GM12865 (cell line): ENCODE measurements at regions not wholly inside any gene's neighbourhood (a gene's known extent, or its start where the extent isn't known, plus 50 kb on each side); places are given as distances from the start of the nearest gene placed in this dataset.

Experiments
- DNase-seq: peaks from one replicate; pipeline ENCODE4 v3.0.0; 2010; ENCODE audit warnings: low read depth
- H3K4me3 ChIP-seq: 2 replicates; pipeline ENCODE4 v1.5.1; 2011; ENCODE audit warnings: mild to moderate bottlenecking, low read depth, low read length, control low read depth
- TF ChIP-seq, protein P1 (sequence below): IDR thresholded peaks from 2 replicates; pipeline ENCODE4 v1.5.1; 2011; ENCODE audit warnings: low read length, control low read depth, low read depth, inconsistent platforms; ENCODE audit not compliant: insufficient read depth; ENCODE audit errors: missing control alignments

DNA sequence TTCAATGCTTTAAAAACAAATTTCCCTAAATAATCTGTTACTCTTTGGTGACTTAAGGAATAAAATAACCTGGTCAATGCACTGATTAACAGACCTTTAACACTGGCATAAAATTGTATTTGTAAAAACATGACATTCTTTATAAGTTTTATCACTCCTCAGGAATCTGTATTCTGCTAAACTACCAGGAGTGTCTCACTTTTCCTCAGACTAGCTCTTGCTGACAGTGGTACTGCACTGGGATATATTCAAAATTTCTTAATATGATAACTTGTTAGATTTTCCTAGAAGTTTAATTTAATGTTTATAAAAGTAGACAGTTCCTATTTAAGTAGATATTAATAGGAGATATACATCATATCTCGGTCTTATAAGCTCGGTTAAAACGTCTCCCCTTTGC, 363.4 kb upstream of the ARHGEF26 start:
- DNase-seq, result no peak
- H3K4me3 ChIP-seq, result no peak overlapping the region
- TF ChIP-seq, protein P1, sequence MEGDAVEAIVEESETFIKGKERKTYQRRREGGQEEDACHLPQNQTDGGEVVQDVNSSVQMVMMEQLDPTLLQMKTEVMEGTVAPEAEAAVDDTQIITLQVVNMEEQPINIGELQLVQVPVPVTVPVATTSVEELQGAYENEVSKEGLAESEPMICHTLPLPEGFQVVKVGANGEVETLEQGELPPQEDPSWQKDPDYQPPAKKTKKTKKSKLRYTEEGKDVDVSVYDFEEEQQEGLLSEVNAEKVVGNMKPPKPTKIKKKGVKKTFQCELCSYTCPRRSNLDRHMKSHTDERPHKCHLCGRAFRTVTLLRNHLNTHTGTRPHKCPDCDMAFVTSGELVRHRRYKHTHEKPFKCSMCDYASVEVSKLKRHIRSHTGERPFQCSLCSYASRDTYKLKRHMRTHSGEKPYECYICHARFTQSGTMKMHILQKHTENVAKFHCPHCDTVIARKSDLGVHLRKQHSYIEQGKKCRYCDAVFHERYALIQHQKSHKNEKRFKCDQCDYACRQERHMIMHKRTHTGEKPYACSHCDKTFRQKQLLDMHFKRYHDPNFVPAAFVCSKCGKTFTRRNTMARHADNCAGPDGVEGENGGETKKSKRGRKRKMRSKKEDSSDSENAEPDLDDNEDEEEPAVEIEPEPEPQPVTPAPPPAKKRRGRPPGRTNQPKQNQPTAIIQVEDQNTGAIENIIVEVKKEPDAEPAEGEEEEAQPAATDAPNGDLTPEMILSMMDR, result no peak

DNA sequence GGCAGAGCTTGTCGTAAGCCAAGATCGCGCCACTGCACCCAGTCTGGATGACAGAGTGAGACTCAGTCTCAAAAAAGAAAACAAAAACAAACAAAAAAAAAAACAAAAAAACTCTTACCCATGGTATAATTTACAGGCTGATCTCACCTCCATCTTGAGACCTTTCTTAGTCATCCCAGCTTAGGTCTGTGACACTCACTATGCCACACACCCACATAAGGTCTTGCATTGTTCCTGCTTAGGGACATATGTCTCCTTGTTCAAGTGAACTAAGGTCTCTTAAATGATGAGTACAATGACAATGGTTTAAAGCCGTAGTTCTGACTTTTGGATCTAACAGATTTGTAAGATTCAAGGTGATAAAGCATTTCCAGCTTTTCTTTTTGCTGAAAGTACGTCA, 360.2 kb upstream of the ARHGEF26 start:
- no peak overlapping the region for H3K4me3 ChIP-seq
- DNase-seq, result no peak
- TF ChIP-seq, protein P1, result no peak

DNA sequence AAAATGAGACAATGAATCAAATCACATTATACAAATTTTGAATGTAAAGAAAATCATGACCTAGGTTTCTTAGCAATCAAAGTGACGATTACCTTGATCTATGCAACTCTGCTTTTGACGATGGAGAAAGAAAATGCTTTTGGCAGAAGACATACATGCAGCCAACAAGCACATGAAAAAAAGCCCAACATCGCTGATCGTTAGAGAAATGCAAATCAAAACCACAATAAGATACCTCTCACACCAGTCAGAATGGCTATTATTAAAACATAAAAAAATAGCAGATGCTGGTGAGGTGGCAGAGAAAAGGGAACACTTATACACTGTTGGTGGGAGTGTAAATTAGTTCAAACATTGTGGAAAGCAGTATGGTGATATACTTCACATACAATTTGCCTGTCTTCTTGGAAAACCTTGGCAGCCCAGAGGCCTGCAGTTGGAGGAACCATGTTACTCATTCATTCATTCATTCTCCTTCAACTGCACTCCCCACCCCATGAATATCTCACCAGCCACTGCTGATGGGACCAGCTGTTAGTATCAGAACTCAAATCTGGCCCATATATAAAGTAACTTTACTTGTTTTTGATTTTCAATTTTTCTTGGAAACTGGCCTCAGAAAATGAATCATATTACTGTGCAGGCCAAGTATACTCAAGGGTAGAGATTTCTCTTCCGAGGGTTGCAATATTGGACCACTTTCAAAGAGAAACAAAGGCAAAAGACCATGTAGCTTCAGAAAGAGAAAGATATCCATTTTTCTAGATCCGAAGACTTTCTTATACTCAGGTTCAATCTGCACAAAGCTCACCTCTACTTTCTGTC, 358.6 kb upstream of the ARHGEF26 start:
- TF ChIP-seq, protein P1, result no peak
- no peak overlapping the region for H3K4me3 ChIP-seq
- DNase-seq, result no peak

DNA sequence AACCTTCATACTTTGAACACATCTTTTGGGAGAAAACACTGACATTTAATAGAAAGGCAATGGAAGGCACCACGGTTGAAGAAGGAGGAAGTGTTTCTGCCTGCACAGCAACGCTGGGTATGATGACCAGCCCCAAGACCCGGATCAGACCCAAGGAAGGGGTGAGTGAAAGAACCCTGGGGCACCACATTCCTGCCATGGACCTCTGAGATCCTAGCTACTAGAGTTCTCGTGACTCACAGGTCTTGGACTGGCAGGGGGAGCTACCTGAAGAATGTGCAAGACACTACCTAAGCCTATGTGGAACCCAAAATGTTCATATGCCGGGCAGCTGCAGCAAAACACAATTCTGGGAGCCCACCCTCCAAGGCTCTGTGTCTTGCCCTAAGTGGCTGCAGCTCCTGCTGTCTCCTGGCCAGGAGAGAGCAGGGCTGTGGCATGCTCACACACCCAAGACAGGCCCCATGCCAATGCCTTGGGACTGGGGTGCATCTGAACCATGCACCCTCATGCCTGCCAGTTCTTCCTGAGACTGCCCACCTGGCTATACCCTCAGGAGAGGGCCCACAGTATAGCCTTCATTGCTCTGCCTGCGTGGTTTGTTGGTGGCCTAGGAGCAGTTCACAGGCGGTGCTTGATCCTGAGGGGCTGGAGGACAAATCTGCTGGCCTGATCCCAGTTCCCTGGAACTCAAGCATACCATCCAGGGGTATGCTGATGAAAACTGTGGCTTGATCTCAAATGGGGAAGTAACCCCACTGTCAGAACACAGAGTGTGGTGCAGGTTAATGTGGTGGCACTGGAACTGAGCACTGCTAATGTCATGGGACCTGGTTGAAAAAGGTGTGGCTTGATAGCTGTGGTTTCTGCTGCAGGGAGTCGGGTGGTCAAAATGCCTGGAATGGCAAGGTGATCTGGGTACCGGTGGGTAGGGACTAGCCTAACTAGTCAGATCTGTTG, 353.3 kb upstream of the ARHGEF26 start:
- TF ChIP-seq, protein P1, result no peak
- H3K4me3 ChIP-seq, result no peak overlapping the region
- no peak for DNase-seq

DNA sequence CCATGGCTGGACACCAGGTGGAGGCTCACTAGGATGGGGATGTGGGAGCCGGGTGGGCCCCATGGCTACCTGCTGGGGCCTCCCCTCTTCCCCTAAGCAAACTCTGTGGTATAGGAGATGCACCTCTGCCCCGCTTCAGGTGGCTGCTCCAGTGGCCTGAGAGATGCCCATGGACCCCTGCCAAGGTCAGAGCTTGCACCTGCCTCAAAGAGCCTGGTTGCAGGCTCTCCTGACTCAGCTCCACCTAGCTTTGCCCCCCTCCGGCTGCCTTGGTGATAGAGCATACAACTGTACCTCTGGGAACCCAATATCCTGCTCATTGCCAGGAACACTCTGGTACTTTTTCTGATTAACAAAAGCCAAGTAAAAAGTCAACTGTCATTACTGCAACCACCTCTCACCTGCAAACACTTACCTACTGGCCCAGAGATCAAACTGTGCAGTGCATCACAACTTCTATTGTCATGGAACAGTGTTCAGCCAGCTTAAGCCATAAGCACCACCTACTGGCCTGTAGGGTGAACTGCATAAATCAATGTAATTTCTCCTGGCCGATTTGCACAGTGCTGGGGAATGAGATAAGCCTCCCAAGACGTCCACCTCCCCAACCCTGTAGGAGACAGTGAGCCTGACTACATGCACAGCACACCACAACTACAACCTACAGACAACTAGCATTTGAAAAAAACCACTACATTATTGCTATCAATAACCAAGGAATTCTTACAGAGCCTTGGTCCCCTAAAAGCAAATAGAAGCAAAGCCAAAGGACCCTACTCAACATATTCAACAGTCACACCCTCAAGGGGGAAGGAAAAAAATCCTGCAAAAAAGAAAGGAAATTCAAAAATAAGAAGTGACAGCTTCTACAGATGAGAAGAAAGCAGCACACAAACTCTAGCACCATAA, 352.4 kb upstream of the ARHGEF26 start:
- DNase-seq, result peak; percentile 73
- TF ChIP-seq, protein P1, result peak; percentile 80
- H3K4me3 ChIP-seq, result no peak overlapping the region

DNA sequence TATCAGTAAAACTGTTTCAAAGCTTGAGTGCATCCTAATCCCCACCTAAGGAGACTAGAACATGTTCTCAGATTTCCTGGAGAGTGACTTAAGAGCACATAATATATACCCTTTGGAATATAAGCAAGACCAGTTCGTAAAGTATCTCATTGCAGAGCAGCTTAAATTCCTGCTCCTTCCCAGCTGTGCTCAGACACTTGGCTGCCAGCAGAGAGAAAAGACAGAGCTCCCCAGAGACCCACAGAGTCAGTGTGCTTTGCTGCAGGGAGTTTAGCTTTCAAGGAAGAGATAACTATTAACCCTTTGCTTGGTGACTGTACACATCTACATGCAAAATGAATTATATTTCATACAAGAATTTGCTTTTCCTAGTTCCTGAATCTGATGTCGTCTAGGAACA, 338.1 kb upstream of the ARHGEF26 start:
- no peak for DNase-seq
- TF ChIP-seq, protein P1, result no peak
- H3K4me3 ChIP-seq, result no peak overlapping the region
